ENCODE measurements at regions not wholly inside any gene's neighbourhood (a gene's known extent, or its start where the extent isn't known, plus 50 kb on each side); places are given as distances from the start of the nearest gene placed in this dataset.

GRCh38 chr4:24659241-24659961 is 75.0 kb upstream of the DHX15 start:
- peak overlapping the region in 1 of 2 donors; percentile 30 for H3K27ac ChIP-seq
- intact Hi-C loops (cut with DNase I; ENCODE audit: low total_unique reads) = no loop called here
- H3K9me3 ChIP-seq = no peaks in the 10 kb centered on the region
- no peaks in the 10 kb centered on the region for H3K27me3 ChIP-seq
- no peaks in the 10 kb centered on the region for H3K36me3 ChIP-seq
- no peak overlapping the region for H3K4me3 ChIP-seq
- TF ChIP-seq CTCF (IDR thresholded peaks at IDR 0.05) (no peak), POLR2A (IDR thresholded peaks at IDR 0.05) (no peak)
- no peak for DNase-seq (ENCODE audit: low spot score in 2 of 2)
- H3K4me1 ChIP-seq = peaks cover 0 to 7% of the 10 kb centered on the region in 2 donors

- intact Hi-C loops (cut with DNase I; ENCODE audit: low total_unique reads) = no loop called here
- Histone ChIP-seq H3K27ac (no peak overlapping the region), H3K27me3 (no peaks in the 10 kb centered on the region), H3K36me3 (no peaks in the 10 kb centered on the region), H3K4me1 (peaks cover 0 to 15% of the 10 kb centered on the region in 2 donors), H3K4me3 (no peak overlapping the region), H3K9me3 (no peaks in the 10 kb centered on the region)
- DNase-seq (ENCODE audit: low spot score in 2 of 2) = no peak
- TF ChIP-seq POLR2AphosphoS5 (IDR thresholded peaks at IDR 0.05) (no peak), CTCF (IDR thresholded peaks at IDR 0.05) (no peak), POLR2A (IDR thresholded peaks at IDR 0.05) (no peak)
Observed at GRCh38 chr4:24662056-24662455, 77.7 kb upstream of the DHX15 start.

- intact Hi-C loops (cut with DNase I; ENCODE audit: low total_unique reads) = no loop called here
- no peaks in the 10 kb centered on the region for H3K9me3 ChIP-seq
- H3K27me3 ChIP-seq = no peaks in the 10 kb centered on the region
- no peak overlapping the region for H3K4me3 ChIP-seq
- peaks cover 0 to 15% of the 10 kb centered on the region in 2 donors for H3K4me1 ChIP-seq
- no peaks in the 10 kb centered on the region for H3K36me3 ChIP-seq
- H3K27ac ChIP-seq = no peak overlapping the region
- TF ChIP-seq POLR2A (IDR thresholded peaks at IDR 0.05) (no peak), CTCF (IDR thresholded peaks at IDR 0.05) (no peak), POLR2AphosphoS5 (IDR thresholded peaks at IDR 0.05) (no peak)
- DNase-seq (ENCODE audit: low spot score in 2 of 2) = no peak
Observed at GRCh38 chr4:24662542-24662941, 78.2 kb upstream of the DHX15 start.

- intact Hi-C loops (cut with DNase I; ENCODE audit: low total_unique reads) = no loop called here
- DNase-seq (ENCODE audit: low spot score in 2 of 2) = peak in 1 of 2 donors; percentile 40
Observed at GRCh38 chr4:24664956-24665355, 80.6 kb upstream of the DHX15 start.

GRCh38 chr4:24666316-24666715 is 82.0 kb upstream of the DHX15 start:
- peaks cover 0 to 8% of the 10 kb centered on the region in 2 donors for H3K4me1 ChIP-seq
- no peak overlapping the region for H3K4me3 ChIP-seq
- no peak for DNase-seq (ENCODE audit: low spot score in 2 of 2)
- no peaks in the 10 kb centered on the region for H3K36me3 ChIP-seq
- TF ChIP-seq CTCF (IDR thresholded peaks at IDR 0.05) = no peak
- TF ChIP-seq POLR2A (IDR thresholded peaks at IDR 0.05) = no peak
- TF ChIP-seq POLR2AphosphoS5 (IDR thresholded peaks at IDR 0.05) = no peak
- H3K27ac ChIP-seq = no peak overlapping the region
- H3K9me3 ChIP-seq = no peaks in the 10 kb centered on the region
- intact Hi-C loops (cut with DNase I; ENCODE audit: low total_unique reads) = no loop called here
- H3K27me3 ChIP-seq = no peaks in the 10 kb centered on the region

More at GRCh38 chr4:24664956-24665355, 80.6 kb upstream of the DHX15 start:
- TF ChIP-seq POLR2AphosphoS5 (IDR thresholded peaks at IDR 0.05) (peak in 1 of 3 donors; percentile 28), POLR2A (IDR thresholded peaks at IDR 0.05) (no peak)
- H3K9me3 ChIP-seq = no peaks in the 10 kb centered on the region
- H3K4me3 ChIP-seq = no peak overlapping the region
- H3K27ac ChIP-seq = peak overlapping the region in 1 of 2 donors; percentile 40
- peaks cover 0 to 8% of the 10 kb centered on the region in 2 donors for H3K4me1 ChIP-seq
- no peaks in the 10 kb centered on the region for H3K36me3 ChIP-seq
- H3K27me3 ChIP-seq = no peaks in the 10 kb centered on the region
